ENCODE measurements at regions not wholly inside any gene's neighbourhood (a gene's known extent, or its start where the extent isn't known, plus 50 kb on each side); places are given as distances from the start of the nearest gene placed in this dataset.

GRCh38 chr12:69141074-69141473, 98.3 kb upstream of the CPSF6 start:
- TF ChIP-seq, protein P1, sequence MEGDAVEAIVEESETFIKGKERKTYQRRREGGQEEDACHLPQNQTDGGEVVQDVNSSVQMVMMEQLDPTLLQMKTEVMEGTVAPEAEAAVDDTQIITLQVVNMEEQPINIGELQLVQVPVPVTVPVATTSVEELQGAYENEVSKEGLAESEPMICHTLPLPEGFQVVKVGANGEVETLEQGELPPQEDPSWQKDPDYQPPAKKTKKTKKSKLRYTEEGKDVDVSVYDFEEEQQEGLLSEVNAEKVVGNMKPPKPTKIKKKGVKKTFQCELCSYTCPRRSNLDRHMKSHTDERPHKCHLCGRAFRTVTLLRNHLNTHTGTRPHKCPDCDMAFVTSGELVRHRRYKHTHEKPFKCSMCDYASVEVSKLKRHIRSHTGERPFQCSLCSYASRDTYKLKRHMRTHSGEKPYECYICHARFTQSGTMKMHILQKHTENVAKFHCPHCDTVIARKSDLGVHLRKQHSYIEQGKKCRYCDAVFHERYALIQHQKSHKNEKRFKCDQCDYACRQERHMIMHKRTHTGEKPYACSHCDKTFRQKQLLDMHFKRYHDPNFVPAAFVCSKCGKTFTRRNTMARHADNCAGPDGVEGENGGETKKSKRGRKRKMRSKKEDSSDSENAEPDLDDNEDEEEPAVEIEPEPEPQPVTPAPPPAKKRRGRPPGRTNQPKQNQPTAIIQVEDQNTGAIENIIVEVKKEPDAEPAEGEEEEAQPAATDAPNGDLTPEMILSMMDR (IDR thresholded peaks at IDR 0.05), result no peak
- TF ChIP-seq POLR2A (IDR thresholded peaks at IDR 0.05; ENCODE audit: low read depth), result no peak

Measured in esophagus muscularis mucosa (tissue), 3 donors.